BE2C (cell line): ENCODE measurements at regions not wholly inside any gene's neighbourhood (a gene's known extent, or its start where the extent isn't known, plus 50 kb on each side); places are given as distances from the start of the nearest gene placed in this dataset.
A peak's percentile ranks its signal among the peaks of the same experiment; 100 is the strongest.

Experiments used
- DNase-seq: peaks from one replicate; pipeline ENCODE4 v3.0.0-alpha.2; 2020
- H3K27me3 ChIP-seq: fragments of 250-450 bp; sonication (Bioruptor Pico); 2 replicates; pipeline ENCODE4 v1.5.1; 2020; ENCODE audit warnings: mild to moderate bottlenecking
- H3K36me3 ChIP-seq: fragments of 250-450 bp; sonication (Bioruptor Pico); 2 replicates; pipeline ENCODE4 v1.5.1; 2020; ENCODE audit warnings: mild to moderate bottlenecking
- H3K4me1 ChIP-seq: fragments of 250-450 bp; sonication (Bioruptor Pico); 2 replicates; pipeline ENCODE4 v1.5.1; 2020
- H3K4me3 ChIP-seq: 2 replicates; pipeline ENCODE4 v1.5.1; 2011; ENCODE audit warnings: low read depth, low read length
- H3K9me3 ChIP-seq: fragments of 250-450 bp; sonication (Bioruptor Pico); 2 replicates; pipeline ENCODE4 v1.5.1; 2020
- TF ChIP-seq, protein P1 (sequence below): IDR thresholded peaks from 2 replicates; pipeline ENCODE4 v1.5.1; 2012; ENCODE audit warnings: mild to moderate bottlenecking, low read depth, low read length

DNA sequence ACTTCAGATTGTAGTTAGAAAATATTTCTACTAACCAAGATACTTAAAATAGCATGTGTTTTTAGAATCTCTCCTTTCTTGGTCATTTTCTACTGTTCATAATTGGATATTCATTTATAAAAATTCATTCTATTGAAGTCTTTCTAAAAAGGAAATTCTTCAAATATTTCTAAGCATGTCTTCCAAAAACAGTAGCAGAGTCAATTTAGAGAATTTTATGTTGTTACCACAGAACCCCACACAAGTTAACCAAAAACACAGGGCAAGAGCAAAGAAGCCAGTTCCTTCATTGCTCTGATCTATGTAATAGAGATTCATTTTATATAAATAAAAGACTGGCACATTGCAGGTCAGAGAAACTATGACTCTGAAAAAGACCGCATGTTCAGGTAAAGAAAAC lies 345.1 kb upstream of the PITX2 start:
- H3K36me3 ChIP-seq = no peaks in the 10 kb centered on the region
- peaks cover 4% of the 10 kb centered on the region for H3K27me3 ChIP-seq
- DNase-seq = no peak
- H3K4me3 ChIP-seq = no peak overlapping the region
- TF ChIP-seq, protein P1, sequence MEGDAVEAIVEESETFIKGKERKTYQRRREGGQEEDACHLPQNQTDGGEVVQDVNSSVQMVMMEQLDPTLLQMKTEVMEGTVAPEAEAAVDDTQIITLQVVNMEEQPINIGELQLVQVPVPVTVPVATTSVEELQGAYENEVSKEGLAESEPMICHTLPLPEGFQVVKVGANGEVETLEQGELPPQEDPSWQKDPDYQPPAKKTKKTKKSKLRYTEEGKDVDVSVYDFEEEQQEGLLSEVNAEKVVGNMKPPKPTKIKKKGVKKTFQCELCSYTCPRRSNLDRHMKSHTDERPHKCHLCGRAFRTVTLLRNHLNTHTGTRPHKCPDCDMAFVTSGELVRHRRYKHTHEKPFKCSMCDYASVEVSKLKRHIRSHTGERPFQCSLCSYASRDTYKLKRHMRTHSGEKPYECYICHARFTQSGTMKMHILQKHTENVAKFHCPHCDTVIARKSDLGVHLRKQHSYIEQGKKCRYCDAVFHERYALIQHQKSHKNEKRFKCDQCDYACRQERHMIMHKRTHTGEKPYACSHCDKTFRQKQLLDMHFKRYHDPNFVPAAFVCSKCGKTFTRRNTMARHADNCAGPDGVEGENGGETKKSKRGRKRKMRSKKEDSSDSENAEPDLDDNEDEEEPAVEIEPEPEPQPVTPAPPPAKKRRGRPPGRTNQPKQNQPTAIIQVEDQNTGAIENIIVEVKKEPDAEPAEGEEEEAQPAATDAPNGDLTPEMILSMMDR = no peak
- no peaks in the 10 kb centered on the region for H3K4me1 ChIP-seq
- no peaks in the 10 kb centered on the region for H3K9me3 ChIP-seq

DNA sequence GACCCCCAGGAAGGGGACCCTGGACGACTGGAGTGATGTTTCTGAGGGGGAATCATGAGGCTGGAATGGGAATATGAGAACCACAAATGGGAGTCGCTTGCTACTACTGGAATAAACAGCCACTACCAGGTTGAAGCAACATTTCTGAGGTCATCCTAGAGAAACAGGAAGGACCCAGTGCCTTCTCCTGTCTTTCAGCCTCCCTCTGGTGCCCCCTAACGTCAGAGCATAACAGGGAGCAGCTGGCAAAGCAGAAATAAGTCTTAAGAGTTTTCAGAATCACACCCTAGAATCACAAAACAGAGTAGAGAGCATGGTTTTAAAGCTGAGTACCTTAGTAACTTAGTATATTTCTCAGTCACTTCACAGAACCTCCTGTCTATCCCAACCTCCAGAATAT lies 347.8 kb upstream of the PITX2 start:
- H3K9me3 ChIP-seq = no peaks in the 10 kb centered on the region
- H3K27me3 ChIP-seq = peaks cover 4% of the 10 kb centered on the region
- DNase-seq = peak; percentile 69
- no peaks in the 10 kb centered on the region for H3K4me1 ChIP-seq
- no peak overlapping the region for H3K4me3 ChIP-seq
- TF ChIP-seq, protein P1 = peak; percentile 82
- H3K36me3 ChIP-seq = no peaks in the 10 kb centered on the region

DNA sequence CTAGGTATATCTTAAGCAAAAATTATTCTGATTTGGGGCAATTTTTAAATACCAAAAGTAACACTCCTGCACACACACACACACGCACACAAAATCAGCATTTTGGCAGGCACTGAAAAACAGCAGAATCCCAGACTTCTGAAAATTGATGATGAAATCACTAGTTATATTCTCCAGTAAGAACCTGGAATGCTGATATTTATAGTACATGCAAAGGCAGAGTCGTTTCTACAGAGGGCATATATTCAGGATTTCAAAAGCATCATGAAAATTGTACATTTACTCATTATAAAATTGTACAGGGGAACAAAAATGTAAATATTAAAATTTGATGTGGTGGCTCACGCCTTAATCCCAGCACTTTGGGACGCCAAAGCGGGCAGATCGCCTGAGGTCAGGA lies 352.5 kb upstream of the PITX2 start:
- no peak for DNase-seq
- no peak overlapping the region for H3K4me3 ChIP-seq

DNA sequence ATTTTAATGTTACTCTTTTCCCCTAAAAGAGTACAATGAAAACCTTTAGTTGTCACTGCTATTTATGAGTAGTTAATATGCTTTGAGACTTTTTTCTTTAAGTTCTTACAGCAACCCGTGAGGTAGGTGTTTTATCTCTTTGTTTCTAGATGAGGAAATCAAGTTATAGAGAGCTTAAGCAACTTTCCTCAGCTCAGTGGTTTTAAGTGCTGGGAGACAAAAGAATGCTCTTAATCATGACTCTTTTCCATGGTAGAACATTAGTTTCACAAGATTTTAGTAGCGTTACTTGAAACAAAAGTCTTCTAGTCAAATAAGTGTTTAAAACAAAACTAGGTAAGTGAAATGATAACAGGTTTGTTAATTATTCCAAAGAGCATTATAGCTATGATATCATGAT lies 354.7 kb upstream of the PITX2 start:
- Histone ChIP-seq H3K9me3 (no peaks in the 10 kb centered on the region), H3K4me3 (no peak overlapping the region), H3K36me3 (no peaks in the 10 kb centered on the region), H3K4me1 (no peaks in the 10 kb centered on the region), H3K27me3 (no peaks in the 10 kb centered on the region; the same call in 1 of the 2 replicates)
- TF ChIP-seq, protein P1 = no peak
- no peak for DNase-seq

More for the DNA sequence above, 352.5 kb upstream of the PITX2 start:
- TF ChIP-seq, protein P1 = no peak
- Histone ChIP-seq H3K36me3 (no peaks in the 10 kb centered on the region), H3K9me3 (no peaks in the 10 kb centered on the region), H3K4me1 (no peaks in the 10 kb centered on the region), H3K27me3 (no peaks in the 10 kb centered on the region; the same call in 1 of the 2 replicates)

DNA sequence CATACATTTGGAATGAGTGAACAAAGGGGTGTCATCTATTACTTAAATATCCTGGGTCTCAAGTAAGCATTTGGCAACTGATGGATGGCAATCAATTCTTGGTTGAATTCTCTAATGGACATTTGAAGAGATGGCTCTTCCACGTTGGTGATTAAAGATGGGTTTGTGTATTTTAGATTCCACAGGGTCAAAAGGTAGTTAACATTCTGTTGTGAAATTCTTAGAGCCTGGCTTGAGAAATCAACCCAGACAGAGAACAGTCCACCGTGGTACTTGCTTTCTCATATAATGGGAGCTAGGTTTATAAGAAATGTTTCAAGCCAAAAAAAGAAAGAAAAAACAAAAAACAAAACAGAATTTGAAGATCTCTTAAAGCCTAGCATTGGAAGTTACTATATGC lies 355.9 kb upstream of the PITX2 start:
- no peak for DNase-seq
- H3K36me3 ChIP-seq = no peaks in the 10 kb centered on the region
- no peaks in the 10 kb centered on the region for H3K4me1 ChIP-seq
- no peaks in the 10 kb centered on the region for H3K9me3 ChIP-seq
- TF ChIP-seq, protein P1 = no peak
- peaks cover 3% of the 10 kb centered on the region; the same call in 1 of the 2 replicates for H3K27me3 ChIP-seq
- H3K4me3 ChIP-seq = no peak overlapping the region

DNA sequence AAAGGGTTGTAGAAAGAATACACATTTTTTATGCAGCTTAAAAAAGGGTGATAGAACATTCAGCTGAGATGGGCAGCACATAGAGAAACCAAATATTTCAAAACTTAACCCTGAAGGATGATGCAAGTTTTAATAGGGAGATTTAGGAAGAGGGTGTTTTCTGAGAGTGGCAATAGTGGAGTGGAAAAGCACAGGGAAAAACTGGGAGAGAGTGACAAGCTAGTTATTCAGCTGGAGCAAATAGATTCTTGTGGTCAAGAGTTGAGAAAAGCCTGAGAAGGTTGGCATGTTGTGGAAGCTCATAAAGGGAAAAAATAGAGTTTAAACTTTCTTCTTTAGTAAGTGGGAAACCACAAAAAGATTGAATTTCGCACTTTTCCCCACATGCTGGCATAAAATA lies 359.6 kb upstream of the PITX2 start:
- Histone ChIP-seq H3K36me3 (no peaks in the 10 kb centered on the region), H3K9me3 (no peaks in the 10 kb centered on the region), H3K4me3 (no peak overlapping the region), H3K27me3 (peaks cover 8% of the 10 kb centered on the region), H3K4me1 (no peaks in the 10 kb centered on the region)
- TF ChIP-seq, protein P1 = no peak
- no peak for DNase-seq
